CD4-positive, alpha-beta T cell treated with Interleukin-4 for 1 hour (primary cell): ENCODE measurements at regions not wholly inside any gene's neighbourhood (a gene's known extent, or its start where the extent isn't known, plus 50 kb on each side); places are given as distances from the start of the nearest gene placed in this dataset.

Experiments
- DNase-seq, 2 donors: peaks; one replicate each; pipeline ENCODE4 v3.0.0-alpha.2; 2020 to 2022

- DNase-seq: no peak
Observed at GRCh38 chr4:35925806-35926205, 318.5 kb downstream of the ARAP2 start.

GRCh38 chr4:35926788-35927187 is 317.5 kb downstream of the ARAP2 start:
- DNase-seq: no peak

DNA sequence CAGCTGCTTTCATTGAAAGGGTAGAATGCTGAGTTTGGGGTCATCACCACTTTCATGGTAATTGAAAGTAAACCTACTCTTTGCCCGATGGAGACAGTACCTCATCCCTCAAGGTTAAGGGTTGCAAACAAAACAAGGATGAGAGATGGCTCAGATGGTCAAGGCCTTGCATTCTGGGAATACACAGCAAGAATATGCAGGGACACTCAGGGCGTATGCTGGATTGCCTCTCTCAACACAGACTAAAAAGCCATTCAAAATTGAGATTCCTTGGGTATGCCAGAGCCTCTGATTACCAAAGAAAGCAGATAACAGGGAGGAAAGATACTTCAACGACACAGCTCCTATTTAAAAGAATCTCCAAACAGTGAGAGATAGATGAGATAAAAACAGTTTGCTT is 310.4 kb downstream of the ARAP2 start:
- DNase-seq: no peak

- peak in 1 of 2 donors; percentile 25 for DNase-seq
Observed at GRCh38 chr4:35934320-35934981, 309.9 kb downstream of the ARAP2 start.

DNA sequence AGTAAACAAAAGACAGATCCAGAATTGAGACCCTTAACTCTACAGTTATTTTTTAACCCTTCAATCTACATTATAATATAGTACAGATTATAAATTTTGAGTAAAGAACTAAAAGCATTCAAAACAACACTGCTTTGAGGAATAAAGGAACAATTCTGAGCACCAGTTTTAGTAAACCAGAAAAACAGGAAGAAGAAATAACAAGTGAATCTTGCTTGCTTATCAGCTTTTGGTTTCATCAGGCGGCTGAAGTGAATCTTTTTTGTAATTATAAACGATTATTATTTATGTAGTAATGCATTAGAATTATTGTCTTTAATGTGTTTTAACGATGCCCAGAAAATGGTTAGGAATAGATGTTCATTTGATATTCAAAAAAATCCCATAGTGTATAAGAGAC is 305.4 kb downstream of the ARAP2 start:
- no peak for DNase-seq

GRCh38 chr4:35939751-35940150 is 304.6 kb downstream of the ARAP2 start:
- DNase-seq: no peak

DNA sequence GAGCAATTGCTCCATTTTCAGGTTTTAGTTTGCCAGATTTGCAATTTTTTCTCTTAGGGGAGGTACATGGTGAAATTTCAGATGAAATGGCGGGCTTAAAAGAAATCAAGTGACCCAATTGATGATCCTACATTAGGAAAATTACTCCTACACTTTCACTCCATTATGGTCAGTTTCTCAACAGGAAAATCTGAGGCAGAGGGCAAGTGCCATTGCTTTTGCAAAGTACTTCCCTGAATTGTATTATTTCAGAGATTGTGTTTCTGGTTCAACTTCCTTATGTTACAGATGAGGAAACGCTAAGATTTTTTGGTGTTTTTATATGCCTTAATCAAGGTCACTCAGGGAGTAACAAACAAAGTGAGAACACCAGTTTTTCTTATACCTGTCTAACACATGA is 302.2 kb downstream of the ARAP2 start:
- DNase-seq: no peak

GRCh38 chr4:35943606-35944005 is 300.7 kb downstream of the ARAP2 start:
- DNase-seq: no peak

- DNase-seq: no peak
Observed at GRCh38 chr4:35948171-35948570, 296.1 kb downstream of the ARAP2 start.

GRCh38 chr4:35950442-35950841 is 293.9 kb downstream of the ARAP2 start:
- DNase-seq: no peak

DNA sequence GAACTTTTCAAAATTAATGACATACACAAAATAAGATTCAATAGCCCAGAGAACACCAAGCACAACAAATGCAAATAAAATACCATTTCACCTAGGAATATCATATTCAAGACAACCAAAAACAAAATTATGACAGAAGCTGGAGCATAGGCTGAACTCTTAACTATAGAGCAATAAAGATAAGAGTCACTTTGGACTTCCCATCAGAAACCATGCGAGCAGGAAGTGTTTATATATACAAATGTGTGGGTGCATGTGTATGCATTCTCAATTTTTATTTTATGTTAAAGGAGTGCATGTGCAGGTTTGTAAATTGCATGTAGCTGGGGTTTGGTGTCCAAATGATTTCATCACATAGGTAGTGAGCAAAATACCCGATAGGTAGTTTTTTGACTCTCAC is 291.6 kb downstream of the ARAP2 start:
- DNase-seq: no peak

DNA sequence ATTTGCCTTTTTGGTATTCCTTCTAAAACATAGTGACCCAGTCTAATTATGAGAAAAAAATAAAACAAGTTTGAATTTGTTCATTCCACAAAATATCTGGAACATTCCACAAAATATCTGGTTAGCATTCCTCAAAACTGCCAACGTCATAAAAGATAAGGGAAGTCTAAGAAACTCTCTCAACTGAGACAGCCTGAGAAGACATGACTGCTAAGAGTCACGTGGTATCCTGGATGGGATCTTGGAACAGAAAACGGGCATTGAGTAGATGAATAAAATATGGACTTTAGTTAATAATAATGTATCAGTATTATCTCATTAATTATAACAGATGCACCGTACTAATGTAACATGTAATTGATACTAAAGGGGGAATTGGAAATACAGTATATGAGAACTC is 280.9 kb downstream of the ARAP2 start:
- no peak for DNase-seq

DNA sequence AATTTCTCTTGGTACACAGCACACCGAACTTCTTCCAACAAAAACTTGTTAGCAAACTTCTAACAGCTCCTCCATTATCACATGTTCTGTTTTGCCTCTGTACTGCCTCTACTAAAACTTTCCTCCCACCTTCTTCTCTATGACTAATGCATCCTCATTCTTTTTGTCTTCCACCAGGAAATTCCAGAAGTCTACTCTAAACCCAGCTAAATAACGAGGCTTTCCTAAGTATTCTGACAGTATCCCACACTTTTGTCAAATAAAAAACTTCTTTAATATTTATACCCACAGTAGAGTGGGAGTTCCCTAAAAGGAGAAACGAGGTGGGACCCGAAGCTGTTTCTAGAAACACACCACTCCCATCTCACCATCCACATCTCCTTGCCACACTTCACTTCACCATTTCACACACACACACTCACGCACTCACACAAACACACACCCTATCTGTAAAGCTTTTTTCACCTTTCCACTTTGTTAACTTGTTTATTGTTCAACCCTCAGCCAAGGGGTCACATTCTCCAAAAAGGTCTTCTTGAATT is 280.3 kb downstream of the ARAP2 start:
- DNase-seq: no peak

DNA sequence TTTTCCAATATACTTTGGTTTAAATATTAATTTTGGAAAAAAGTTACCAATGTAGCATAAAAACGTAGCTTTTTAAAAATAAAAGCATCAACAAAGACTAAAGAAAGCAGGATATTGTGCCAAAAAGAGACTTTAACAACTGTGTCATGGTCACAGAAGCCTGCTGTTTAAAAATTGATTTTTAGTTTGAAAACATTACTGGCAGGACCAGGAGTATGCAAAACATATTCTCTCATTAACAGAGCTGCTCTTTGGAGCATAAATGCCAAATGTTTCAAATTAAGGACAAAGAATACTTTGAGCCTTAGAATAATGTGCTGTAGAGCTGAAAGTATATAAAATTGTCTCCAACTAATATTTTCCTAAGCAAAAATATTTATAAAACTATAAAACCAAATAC is 279.0 kb downstream of the ARAP2 start:
- DNase-seq: no peak

DNA sequence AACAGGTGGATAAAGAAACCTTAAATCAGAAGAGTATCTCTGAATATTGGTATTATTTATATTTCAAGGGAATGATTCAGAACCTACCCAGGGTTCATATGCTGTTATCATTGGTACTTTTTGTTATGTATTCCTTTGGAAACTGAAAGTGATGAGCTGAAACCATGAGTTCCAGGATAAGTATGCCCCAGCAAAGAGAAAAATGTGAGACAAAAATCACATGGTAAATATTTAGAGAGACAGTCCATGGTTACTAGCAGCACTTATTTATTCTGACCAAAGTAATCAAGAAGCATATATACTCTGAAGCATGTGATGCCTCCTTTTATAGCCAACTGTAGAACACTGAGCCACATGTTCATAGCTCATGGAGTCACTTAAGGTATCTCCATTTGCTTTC is 277.7 kb downstream of the ARAP2 start:
- DNase-seq: no peak

DNA sequence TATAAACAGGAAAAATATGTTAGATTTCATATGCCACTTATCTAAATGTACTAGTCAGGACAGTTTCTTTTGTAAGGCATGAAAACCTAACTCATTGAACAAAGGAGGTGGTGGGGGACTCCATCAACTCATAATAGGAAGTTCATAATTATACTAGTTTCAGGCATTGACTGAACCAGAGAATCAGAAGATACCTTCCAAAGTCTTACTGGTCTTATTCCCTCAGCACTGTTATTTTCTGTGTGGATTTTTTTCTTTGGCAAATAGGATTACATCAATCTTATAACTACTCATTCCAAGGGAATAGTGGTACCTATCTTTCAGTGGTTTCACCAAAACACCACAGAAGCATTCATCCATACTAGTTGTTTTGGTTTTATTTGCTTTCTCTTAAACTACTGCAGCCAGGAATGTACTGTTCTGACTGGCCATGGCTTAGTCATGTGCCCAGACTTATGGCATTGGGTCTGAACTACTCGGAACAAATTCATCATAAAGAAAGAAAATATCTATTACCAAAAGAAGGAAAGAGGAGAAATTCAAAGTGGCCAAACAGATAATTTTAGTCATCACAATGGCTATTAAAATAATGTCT is 273.9 kb downstream of the ARAP2 start:
- no peak for DNase-seq

- DNase-seq: no peak
Observed at GRCh38 chr4:35972814-35973213, 271.5 kb downstream of the ARAP2 start.

DNA sequence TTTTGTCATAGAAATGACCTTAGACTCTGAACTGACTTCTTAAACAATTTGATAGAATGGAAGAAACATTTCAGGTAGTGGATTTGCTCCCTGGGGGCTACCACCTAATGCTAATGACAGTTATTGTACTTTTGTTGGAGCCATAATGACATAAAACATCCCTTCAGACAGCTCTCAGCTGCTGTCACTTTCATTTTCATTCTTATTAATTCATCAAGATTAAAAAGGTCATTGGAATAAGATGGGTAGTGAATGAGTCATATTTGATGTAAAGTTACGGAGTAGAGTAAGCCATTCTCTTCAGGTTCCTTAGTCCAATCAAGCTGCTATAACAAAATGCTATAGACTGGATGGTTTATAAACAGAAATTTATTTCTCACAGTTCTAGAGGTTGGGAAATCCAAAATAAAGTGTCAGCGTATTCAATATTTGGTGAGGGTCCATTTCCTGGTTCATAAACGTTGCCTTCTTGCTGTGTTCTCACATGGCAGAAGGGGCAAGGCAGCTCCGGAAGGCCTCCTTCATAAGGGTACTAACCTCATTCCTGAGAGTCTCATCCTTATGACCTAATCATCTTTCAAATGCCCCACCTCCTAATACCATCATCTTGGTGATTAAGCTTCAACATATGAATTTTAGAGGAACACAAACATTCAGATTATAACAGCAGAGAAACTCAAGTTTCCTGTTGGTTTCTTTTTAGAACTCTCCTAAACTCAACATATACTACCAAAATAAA is 268.5 kb downstream of the ARAP2 start:
- DNase-seq: no peak

DNA sequence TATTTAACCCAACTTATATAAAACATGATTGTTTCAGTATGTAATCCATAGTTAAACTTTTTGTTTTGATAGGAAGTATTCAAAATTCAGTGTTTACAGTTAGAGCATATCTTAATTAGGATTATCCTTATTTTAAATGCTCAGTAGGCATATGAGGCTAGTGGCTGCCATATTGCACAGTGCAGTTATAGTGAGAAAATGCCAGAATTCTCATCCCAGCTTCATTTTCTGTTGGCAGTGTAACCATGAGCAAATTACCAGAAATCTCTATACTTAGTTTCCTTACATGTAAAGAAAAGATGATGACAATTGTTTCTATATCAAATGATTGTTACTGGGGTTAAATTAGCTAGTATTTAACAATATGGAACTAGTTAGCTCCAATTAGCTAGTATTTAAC is 265.8 kb downstream of the ARAP2 start:
- DNase-seq: no peak

DNA sequence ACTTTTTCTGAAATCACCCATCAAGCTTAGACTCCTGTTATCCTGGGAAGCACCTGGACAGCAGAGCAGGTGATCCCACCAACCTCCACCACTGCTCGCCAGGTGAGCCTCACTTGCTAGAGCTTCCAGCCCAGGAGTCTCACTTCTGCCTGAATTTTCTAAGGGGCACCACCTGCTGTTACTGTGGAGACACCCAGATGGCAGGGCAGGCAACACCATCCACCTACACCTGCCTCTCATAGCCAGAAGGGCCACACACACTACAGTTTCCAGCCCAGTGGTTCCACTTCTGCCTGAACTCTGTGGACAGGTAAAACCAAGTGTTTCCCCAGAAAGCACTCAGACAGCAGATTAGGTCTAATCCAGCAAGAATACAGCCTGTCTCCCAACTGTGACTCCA is 262.0 kb downstream of the ARAP2 start:
- DNase-seq: no peak

DNA sequence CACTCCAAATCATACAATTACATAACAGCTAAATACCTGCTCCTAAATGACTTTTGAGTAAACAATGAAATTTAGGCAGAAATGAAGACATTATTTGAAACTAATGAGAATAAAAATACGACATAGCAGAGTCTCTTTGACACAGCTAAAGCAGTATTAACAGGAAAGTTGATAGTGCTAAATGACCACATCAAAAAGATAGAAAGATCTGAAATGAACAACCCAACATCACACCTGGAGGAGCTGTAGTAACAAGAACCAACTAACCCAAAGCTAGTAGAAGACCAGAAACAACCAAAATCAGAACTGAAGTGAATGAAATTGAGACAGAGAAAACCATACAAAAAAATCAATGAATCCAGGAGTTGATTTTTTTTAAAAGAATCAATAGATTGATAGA is 257.8 kb downstream of the ARAP2 start:
- no peak for DNase-seq

- DNase-seq: no peak
Observed at GRCh38 chr4:35993606-35994005, 250.7 kb downstream of the ARAP2 start.

- no peak for DNase-seq
Observed at GRCh38 chr4:36000941-36001557, 243.3 kb downstream of the ARAP2 start.

GRCh38 chr4:36003051-36003450 is 241.3 kb downstream of the ARAP2 start:
- no peak for DNase-seq
